ENCODE measurements at regions not wholly inside any gene's neighbourhood (a gene's known extent, or its start where the extent isn't known, plus 50 kb on each side); places are given as distances from the start of the nearest gene placed in this dataset.

GRCh38 chr18:44568342-44568741 lies 112.3 kb upstream of the SETBP1 start:
- no peak for TF ChIP-seq POLR2A (IDR thresholded peaks at IDR 0.05)
- no peak for TF ChIP-seq CTCF (IDR thresholded peaks at IDR 0.05)

All from suprapubic skin (tissue), 3 donors.